NCI-H2029 treated with DMSO at 0.1 percent for 48 hours (cell line): ENCODE measurements at regions not wholly inside any gene's neighbourhood (a gene's known extent, or its start where the extent isn't known, plus 50 kb on each side); places are given as distances from the start of the nearest gene placed in this dataset.
"Not testable (repeated sequence)": the region's sequence is repeated elsewhere in the genome, so short reads cannot be mapped to it uniquely, and the experiment has no call there.

Experiments
- DNase-seq: peaks from one replicate; lab custom pipeline; 2025; lab: John Stamatoyannopoulos, UW

GRCh38 chr10:65360497-65360896, 1565.3 kb upstream of the LRRTM3 start:
- no peak for DNase-seq

GRCh38 chr10:65365878-65366277, 1560.0 kb upstream of the LRRTM3 start:
- no peak for DNase-seq

GRCh38 chr10:65367706-65368105, 1558.1 kb upstream of the LRRTM3 start:
- DNase-seq = no peak

GRCh38 chr10:65375528-65375927, 1550.3 kb upstream of the LRRTM3 start:
- DNase-seq = no peak

- no peak for DNase-seq
Measured at GRCh38 chr10:65377687-65378086, 1548.1 kb upstream of the LRRTM3 start.

GRCh38 chr10:65394502-65395297, 1531.1 kb upstream of the LRRTM3 start:
- no peak for DNase-seq

GRCh38 chr10:65395631-65396030, 1530.2 kb upstream of the LRRTM3 start:
- DNase-seq = no peak

- DNase-seq = no peak
Measured at GRCh38 chr10:65396997-65397396, 1528.8 kb upstream of the LRRTM3 start.

- no peak for DNase-seq
Measured at GRCh38 chr10:65408401-65408800, 1517.4 kb upstream of the LRRTM3 start.

GRCh38 chr10:65413001-65413400, 1512.8 kb upstream of the LRRTM3 start:
- DNase-seq = no peak

- DNase-seq = no peak
Measured at GRCh38 chr10:65415318-65415717, 1510.5 kb upstream of the LRRTM3 start.

- no peak for DNase-seq
Measured at GRCh38 chr10:65416094-65416493, 1509.7 kb upstream of the LRRTM3 start.

GRCh38 chr10:65419629-65420028, 1506.2 kb upstream of the LRRTM3 start:
- no peak for DNase-seq

GRCh38 chr10:65423043-65423442, 1502.8 kb upstream of the LRRTM3 start:
- DNase-seq = no peak

- not testable (repeated sequence) for DNase-seq
Measured at GRCh38 chr10:65429381-65429780, 1496.5 kb upstream of the LRRTM3 start.

- DNase-seq = no peak
Measured at GRCh38 chr10:65430979-65431378, 1494.9 kb upstream of the LRRTM3 start.

GRCh38 chr10:65470986-65471385, 1454.8 kb upstream of the LRRTM3 start:
- no peak for DNase-seq

- no peak for DNase-seq
Measured at GRCh38 chr10:65482848-65483247, 1443.0 kb upstream of the LRRTM3 start.

GRCh38 chr10:65491799-65492198, 1434.0 kb upstream of the LRRTM3 start:
- no peak for DNase-seq

GRCh38 chr10:65496541-65496940, 1429.3 kb upstream of the LRRTM3 start:
- no peak for DNase-seq

GRCh38 chr10:65497837-65498236, 1428.0 kb upstream of the LRRTM3 start:
- DNase-seq = no peak

- DNase-seq = no peak
Measured at GRCh38 chr10:65500716-65501115, 1425.1 kb upstream of the LRRTM3 start.

GRCh38 chr10:65501259-65501658, 1424.6 kb upstream of the LRRTM3 start:
- no peak for DNase-seq

GRCh38 chr10:65518379-65518778, 1407.5 kb upstream of the LRRTM3 start:
- DNase-seq = no peak
